HCT116 (cell line): ENCODE measurements at regions not wholly inside any gene's neighbourhood (a gene's known extent, or its start where the extent isn't known, plus 50 kb on each side); places are given as distances from the start of the nearest gene placed in this dataset.

ENCODE experiments used
- ATAC-seq: fragments of 200-7000 bp; cut with Tn5 transposase; 2 replicates; pipeline ENCODE4 v1.9.1; 2020; ENCODE audit warnings: mild to moderate bottlenecking, moderate library complexity
- BruUV-seq: library from RNA; stranded (reverse); fragments of 400-500 nt; replicated peaks from 2 replicates; lab custom pipeline; 2021; lab: Mats Ljungman, UMichigan
- CTCF ChIA-PET: fragments of 300-600 bp; sonication (Branson Sonifier 250); formaldehyde crosslinking; loops from one replicate; lab custom pipeline; 2021; ENCODE audit warnings: antibody characterized with exemption; lab: Charles Lee
- POLR2A ChIA-PET: fragments of 300-600, 350-600 bp; sonication (Branson Sonifier 250); formaldehyde crosslinking; loops from one replicate; lab custom pipeline; 2021; ENCODE audit warnings: antibody characterized with exemption; lab: Charles Lee
- RAD21 ChIA-PET, 2 experiments: fragments of 300-600 bp; sonication (Branson Sonifier 250); formaldehyde crosslinking; loops; one replicate each; lab custom pipeline; 2023; ENCODE audit warnings: low total read pairs in 2 of 2; ENCODE audit not compliant: uncharacterized antibody in 2 of 2, unreplicated experiment in 2 of 2, low non-redundant PET in 1 of 2; lab: Charles Lee
- DNase-seq: peaks from one replicate; pipeline ENCODE4 v3.0.0-alpha.2; 2010; ENCODE audit warnings: low read depth, low spot score
- H2AFZ ChIP-seq: fragments of 200-600 bp; shearing (Covaris generic), sonication (generic); 2 replicates; pipeline ENCODE4 v1.6.1; 2017; ENCODE audit warnings: low read depth, mixed run types, mixed read lengths, antibody characterized with exemption, low read length; ENCODE audit not compliant: poor library complexity, severe bottlenecking
- H3K27ac ChIP-seq: 2 replicates; pipeline ENCODE4 v1.5.1; 2012; ENCODE audit warnings: low read depth, low read length
- H3K27me3 ChIP-seq: fragments of 200-600 bp; sonication (generic); 2 replicates; pipeline ENCODE4 v1.6.1; 2016; ENCODE audit warnings: mixed run types, low read length, mixed read lengths; ENCODE audit not compliant: insufficient read depth
- H3K36me3 ChIP-seq, 2 experiments: fragments of 200-500 bp in 1 of 2; fragments of 200-600 bp in 1 of 2; sonication (Bioruptor generic) in 1 of 2; sonication (generic) in 1 of 2; 2 replicates each; pipeline versions ENCODE4 v1.5.1 to v1.6.1; 2014 to 2016; ENCODE audit warnings: low read length in 2 of 2, inconsistent platforms in 1 of 2, mixed read lengths in 1 of 2, mixed run types in 1 of 2; ENCODE audit not compliant: insufficient read depth in 2 of 2, control insufficient read depth in 1 of 2
- H3K4me1 ChIP-seq, 2 experiments: fragments of 200-600 bp in 1 of 2; sonication (generic) in 1 of 2; 2 replicates each; pipeline versions ENCODE4 v1.5.1 to v1.6.1; 2012 to 2017; ENCODE audit warnings: low read length in 2 of 2, inconsistent platforms in 1 of 2, mild to moderate bottlenecking in 1 of 2, mixed read lengths in 1 of 2, mixed run types in 1 of 2, moderate library complexity in 1 of 2; ENCODE audit not compliant: insufficient read depth in 2 of 2, control insufficient read depth in 1 of 2
- H3K4me2 ChIP-seq: fragments of 200-600 bp; sonication (generic); 2 replicates; pipeline ENCODE4 v1.6.1; 2017; ENCODE audit warnings: mixed run types, low read length, mixed read lengths
- H3K4me3 ChIP-seq, 2 experiments: fragments of 200-600 bp in 1 of 2; sonication (generic) in 1 of 2; replicated peaks in 1 of 2; 2 replicates each; pipeline ENCODE4 v1.5.1; 2011 to 2016; ENCODE audit warnings: low read length in 2 of 2, control low read depth in 1 of 2, low read depth in 1 of 2, mild to moderate bottlenecking in 1 of 2, mixed read lengths in 1 of 2, mixed run types in 1 of 2
- H3K79me2 ChIP-seq: fragments of 200-600 bp; sonication (generic); 2 replicates; pipeline ENCODE4 v1.6.1; 2017; ENCODE audit warnings: mild to moderate bottlenecking, mixed run types, low read length, moderate library complexity, mixed read lengths; ENCODE audit not compliant: insufficient read depth
- H3K9ac ChIP-seq: fragments of 200-600 bp; sonication (generic); 2 replicates; pipeline ENCODE4 v1.6.1; 2016; ENCODE audit warnings: low read length, mixed read lengths
- H3K9me2 ChIP-seq: fragments of 200-600 bp; sonication (generic), shearing (Covaris generic); 2 replicates; pipeline ENCODE4 v1.6.1; 2017; ENCODE audit warnings: mixed run types, mild to moderate bottlenecking, moderate library complexity; ENCODE audit not compliant: insufficient read depth
- H3K9me3 ChIP-seq, 2 experiments: fragments of 200-500 bp in 1 of 2; fragments of 200-600 bp in 1 of 2; sonication (Bioruptor generic) in 1 of 2; sonication (generic) in 1 of 2; 2 replicates each; pipeline ENCODE4 v1.6.1; 2014 to 2017; ENCODE audit warnings: low read length in 2 of 2, mixed read lengths in 2 of 2, inconsistent platforms in 1 of 2, low read depth in 1 of 2, mild to moderate bottlenecking in 1 of 2, mixed run types in 1 of 2, moderate library complexity in 1 of 2; ENCODE audit not compliant: control insufficient read depth in 1 of 2, insufficient read depth in 1 of 2
- H4K20me1 ChIP-seq: fragments of 200-600 bp; sonication (generic), shearing (Covaris generic); 2 replicates; pipeline ENCODE4 v1.6.1; 2017; ENCODE audit warnings: mixed run types, mild to moderate bottlenecking, moderate library complexity; ENCODE audit not compliant: insufficient read depth
- ATF3 ChIP-seq: IDR thresholded peaks from 2 replicates; pipeline ENCODE4 v1.6.1; 2012
- CBX3 ChIP-seq: IDR thresholded peaks from 2 replicates; pipeline ENCODE4 v1.6.1; 2012; ENCODE audit warnings: low read depth
- CEBPB ChIP-seq: IDR thresholded peaks from 2 replicates; pipeline ENCODE4 v1.6.1; 2012; ENCODE audit warnings: low read depth
- CTCF ChIP-seq, 3 experiments: fragments of 200-600 bp in 1 of 3; sonication (generic) in 1 of 3; IDR thresholded peaks in 2 of 3; conservative IDR thresholded peaks in 1 of 3; 2 replicates each; pipeline ENCODE4 v1.5.1; 2012 to 2017; ENCODE audit warnings: low read depth in 2 of 3, low read length in 2 of 3, antibody characterized with exemption in 1 of 3, borderline replicate concordance in 1 of 3, control low read depth in 1 of 3, mild to moderate bottlenecking in 1 of 3, mixed read lengths in 1 of 3, mixed run types in 1 of 3, moderate library complexity in 1 of 3; ENCODE audit not compliant: insufficient read depth in 1 of 3
- ELF1 ChIP-seq: IDR thresholded peaks from 2 replicates; pipeline ENCODE4 v1.6.1; 2012; ENCODE audit warnings: low read depth, borderline replicate concordance
- FOSL1 ChIP-seq: IDR thresholded peaks from 2 replicates; pipeline ENCODE4 v1.6.1; 2012; ENCODE audit warnings: low read depth
- MAX ChIP-seq: IDR thresholded peaks from 2 replicates; pipeline ENCODE4 v1.6.1; 2012
- POLR2A ChIP-seq: IDR thresholded peaks from 2 replicates; pipeline ENCODE4 v1.7.0; 2011; ENCODE audit warnings: borderline replicate concordance; ENCODE audit not compliant: insufficient read depth, insufficient read length; ENCODE audit errors: extremely low read depth
- POLR2AphosphoS5 ChIP-seq: IDR thresholded peaks from 2 replicates; pipeline ENCODE4 v1.6.1; 2011; ENCODE audit warnings: mild to moderate bottlenecking, low read depth, low read length, moderate library complexity
- RAD21 ChIP-seq: IDR thresholded peaks from 2 replicates; pipeline ENCODE4 v1.6.1; 2012; ENCODE audit warnings: low read depth, mild to moderate bottlenecking
- REST ChIP-seq: IDR thresholded peaks from 2 replicates; pipeline ENCODE4 v1.6.1; 2012; ENCODE audit warnings: low read depth
- SRF ChIP-seq: IDR thresholded peaks from 2 replicates; pipeline ENCODE4 v1.6.1; 2012; ENCODE audit warnings: low read depth
- YY1 ChIP-seq: IDR thresholded peaks from 2 replicates; pipeline ENCODE4 v1.6.1; 2011; ENCODE audit warnings: low read length, low read depth, moderate library complexity, mild to moderate bottlenecking; ENCODE audit not compliant: insufficient replicate concordance; ENCODE audit errors: extremely low read depth
- ZNF274 ChIP-seq: fragments of 200-500 bp; sonication (Bioruptor generic); IDR thresholded peaks from 2 replicates; pipeline ENCODE4 v1.6.1; 2014; ENCODE audit warnings: mild to moderate bottlenecking, low read depth, low read length, inconsistent platforms
- intact Hi-C: fragments of 100-400 bp; cut with micrococcal nuclease; formaldehyde crosslinking; loops from 2 replicates; pipeline ENCODE4 v1.10.0; 2022

GRCh38 chr7:68217426-68217825 is 1220.8 kb downstream of the TYW1 start:
- Histone ChIP-seq H3K27me3 (no peaks in the 10 kb centered on the region), H3K4me2 (no peak overlapping the region), H3K9me3 (no peaks in the 10 kb centered on the region; a peak in 1 of 4 replicates), H3K9ac (no peak overlapping the region), H3K4me3 (no peak overlapping the region)
- intact Hi-C loops: no loop called here
- ChIA-PET POLR2A (no interaction called here), CTCF (no interaction called here)
- no peak for DNase-seq
- no peak for TF ChIP-seq RAD21
- TF ChIP-seq REST: no peak
- TF ChIP-seq POLR2AphosphoS5: no peak
- TF ChIP-seq CTCF (IDR thresholded peaks at IDR 0.05 in 2 of 3, conservative IDR thresholded peaks at IDR 0.05 in 1 of 3; ENCODE audit: borderline replicate concordance in 1 of 3, insufficient read depth in 1 of 3, low read depth in 2 of 3, low read length in 2 of 3): no peak
- no peak for TF ChIP-seq ATF3
- TF ChIP-seq MAX: no peak
- no peak for TF ChIP-seq CEBPB
- no peak for TF ChIP-seq CBX3
- TF ChIP-seq ZNF274: no peak
- TF ChIP-seq ELF1: no peak
- no peak for TF ChIP-seq POLR2A
- TF ChIP-seq SRF: no peak
- no peak for TF ChIP-seq YY1
- TF ChIP-seq FOSL1: no peak
- TF ChIP-seq, all 23 proteins: peak for 0
- Histone ChIP-seq H3K4me1 (no peaks in the 10 kb centered on the region), H3K36me3 (no peaks in the 10 kb centered on the region), H4K20me1 (no peaks in the 10 kb centered on the region), H3K9me2 (no peaks in the 10 kb centered on the region), H2AFZ (no peak overlapping the region), H3K27ac (no peak overlapping the region), H3K79me2 (no peaks in the 10 kb centered on the region)
- BruUV-seq: no TSS peak
- ATAC-seq: no peak
- RAD21 ChIA-PET: no interaction called here
